Loucy (cell line): ENCODE measurements at regions not wholly inside any gene's neighbourhood (a gene's known extent, or its start where the extent isn't known, plus 50 kb on each side); places are given as distances from the start of the nearest gene placed in this dataset.
"Not testable (repeated sequence)": the region's sequence is repeated elsewhere in the genome, so short reads cannot be mapped to it uniquely, and the experiment has no call there.

Source experiments
- H2AFZ ChIP-seq: fragments of 200-600 bp; sonication (generic); 2 replicates; pipeline ENCODE4 v1.6.0; 2016; ENCODE audit warnings: antibody characterized with exemption, mild to moderate bottlenecking, low read length, moderate library complexity
- H3F3A ChIP-seq: fragments of 200-600 bp; 2 replicates; pipeline ENCODE4 v1.6.0; 2016; ENCODE audit warnings: antibody characterized with exemption, low read depth, mild to moderate bottlenecking
- H3K27me3 ChIP-seq: fragments of 200-600 bp; sonication (generic); 2 replicates; pipeline ENCODE4 v1.6.1; 2014; ENCODE audit warnings: low read length, mild to moderate bottlenecking; ENCODE audit not compliant: insufficient read depth, poor library complexity, severe bottlenecking
- H3K36me3 ChIP-seq: fragments of 200-600 bp; sonication (generic); 2 replicates; pipeline ENCODE4 v1.6.1; 2016; ENCODE audit warnings: low read length; ENCODE audit not compliant: insufficient read depth
- H3K4me1 ChIP-seq: fragments of 200-600 bp; sonication (generic); 2 replicates; pipeline ENCODE4 v1.5.1; 2014; ENCODE audit warnings: low read length, mild to moderate bottlenecking; ENCODE audit not compliant: insufficient read depth, poor library complexity, severe bottlenecking
- H3K4me2 ChIP-seq: fragments of 200-600 bp; sonication (generic); 2 replicates; pipeline ENCODE4 v1.6.0; 2014; ENCODE audit warnings: antibody characterized with exemption, low read length, low read depth, mild to moderate bottlenecking; ENCODE audit not compliant: poor library complexity, severe bottlenecking
- H3K4me3 ChIP-seq: fragments of 200-600 bp; sonication (generic); 2 replicates; pipeline ENCODE4 v1.5.1; 2014; ENCODE audit warnings: low read length, mild to moderate bottlenecking, mixed read lengths; ENCODE audit not compliant: poor library complexity, severe bottlenecking
- H3K79me2 ChIP-seq: fragments of 200-600 bp; sonication (generic); 2 replicates; pipeline ENCODE4 v1.6.1; 2014; ENCODE audit warnings: low read length; ENCODE audit not compliant: insufficient read depth
- H3K9ac ChIP-seq: fragments of 200-600 bp; sonication (generic); 2 replicates; pipeline ENCODE4 v1.6.0; 2014; ENCODE audit warnings: mild to moderate bottlenecking, low read depth, low read length, moderate library complexity; ENCODE audit not compliant: poor library complexity, severe bottlenecking
- H3K9me2 ChIP-seq: fragments of 200-600 bp; sonication (generic); replicated peaks from 2 replicates; pipeline ENCODE4 v1.6.1; 2016; ENCODE audit warnings: low read depth, low read length, mixed read lengths
- H3K9me3 ChIP-seq: fragments of 200-600 bp; sonication (generic); 2 replicates; pipeline ENCODE4 v1.6.1; 2014; ENCODE audit warnings: mild to moderate bottlenecking, antibody characterized with exemption, low read length, low read depth; ENCODE audit not compliant: insufficient read depth
- H4K20me1 ChIP-seq: fragments of 200-600 bp; sonication (generic); 2 replicates; pipeline ENCODE4 v1.6.0; 2014; ENCODE audit warnings: antibody characterized with exemption, low read length, mild to moderate bottlenecking; ENCODE audit not compliant: insufficient read depth, poor library complexity, severe bottlenecking
- CTCF ChIP-seq: fragments of 200-600 bp; sonication (generic); conservative IDR thresholded peaks from 2 replicates; pipeline ENCODE4 v1.5.1; 2014; ENCODE audit warnings: mild to moderate bottlenecking, antibody characterized with exemption, low read length
- EZH2phosphoT487 ChIP-seq: fragments of 200-600 bp; IDR thresholded peaks from 2 replicates; pipeline ENCODE4 v1.6.1; 2018; ENCODE audit warnings: antibody characterized with exemption, mild to moderate bottlenecking, moderate library complexity, borderline replicate concordance

- Histone ChIP-seq H4K20me1 (no peaks in the 10 kb centered on the region), H3K9me3 (no peaks in the 10 kb centered on the region; the same call in 1 of the 2 replicates), H3K79me2 (no peaks in the 10 kb centered on the region), H2AFZ (no peak overlapping the region), H3K9ac (no peak overlapping the region), H3K4me2 (no peak overlapping the region), H3K27me3 (no peaks in the 10 kb centered on the region), H3K36me3 (no peaks in the 10 kb centered on the region), H3K4me1 (no peaks in the 10 kb centered on the region), H3F3A (no peaks in the 10 kb centered on the region), H3K4me3 (no peak overlapping the region), H3K9me2 (no peaks in the 10 kb centered on the region)
- TF ChIP-seq CTCF: no peak
- TF ChIP-seq EZH2phosphoT487: no peak
These were observed 1373.7 kb downstream of the LRFN5 start for GRCh38 chr14:42980419-42980818.

- not testable (repeated sequence) for H3K9me2 ChIP-seq, H4K20me1 ChIP-seq, H3K4me2 ChIP-seq, H3K9ac ChIP-seq, H3K36me3 ChIP-seq, H3K4me1 ChIP-seq, H2AFZ ChIP-seq, H3K9me3 ChIP-seq, H3K4me3 ChIP-seq, H3F3A ChIP-seq, H3K27me3 ChIP-seq, H3K79me2 ChIP-seq
These were observed 1366.5 kb downstream of the LRFN5 start for GRCh38 chr14:42973171-42973570.

GRCh38 chr14:42965512-42965911 lies 1358.8 kb downstream of the LRFN5 start:
- no peak overlapping the region for H2AFZ ChIP-seq
- H3K79me2 ChIP-seq: no peaks in the 10 kb centered on the region
- TF ChIP-seq EZH2phosphoT487: no peak
- no peak for TF ChIP-seq CTCF

GRCh38 chr14:42961509-42961908 lies 1354.8 kb downstream of the LRFN5 start:
- Histone ChIP-seq H4K20me1 (no peaks in the 10 kb centered on the region), H3K9ac (no peak overlapping the region), H3K9me3 (no peaks in the 10 kb centered on the region), H3K36me3 (no peaks in the 10 kb centered on the region), H3K4me3 (no peak overlapping the region), H3K9me2 (no peaks in the 10 kb centered on the region), H3K27me3 (no peaks in the 10 kb centered on the region), H3K4me2 (no peak overlapping the region), H3K79me2 (no peaks in the 10 kb centered on the region), H2AFZ (no peak overlapping the region), H3K4me1 (no peaks in the 10 kb centered on the region), H3F3A (no peaks in the 10 kb centered on the region)
- TF ChIP-seq EZH2phosphoT487 (no peak), CTCF (no peak)

More at GRCh38 chr14:42965512-42965911, 1358.8 kb downstream of the LRFN5 start:
- Histone ChIP-seq H3K4me2 (no peak overlapping the region), H3K9ac (no peak overlapping the region), H3K4me1 (no peaks in the 10 kb centered on the region), H3K4me3 (no peak overlapping the region), H3K9me2 (no peaks in the 10 kb centered on the region), H4K20me1 (no peaks in the 10 kb centered on the region), H3K9me3 (no peaks in the 10 kb centered on the region), H3F3A (no peaks in the 10 kb centered on the region), H3K27me3 (no peaks in the 10 kb centered on the region), H3K36me3 (no peaks in the 10 kb centered on the region)
